SU-DHL-6 (cell line): ENCODE measurements at regions not wholly inside any gene's neighbourhood (a gene's known extent, or its start where the extent isn't known, plus 50 kb on each side); places are given as distances from the start of the nearest gene placed in this dataset.
"Not testable (repeated sequence)": the region's sequence is repeated elsewhere in the genome, so short reads cannot be mapped to it uniquely, and the experiment has no call there.

Source experiments
- EZH2phosphoT487 ChIP-seq: fragments of 200-600 bp; sonication (generic), shearing (Covaris generic); conservative IDR thresholded peaks from 2 replicates; pipeline ENCODE4 v1.6.1; 2018; ENCODE audit warnings: mild to moderate bottlenecking, antibody characterized with exemption, low read length, moderate library complexity, mixed read lengths
- TF ChIP-seq, protein P1 (sequence below): fragments of 200-600 bp; sonication (generic); IDR thresholded peaks from one replicate; pipeline ENCODE4 v1.5.1; 2017; ENCODE audit warnings: antibody characterized with exemption, mild to moderate bottlenecking, low read length, moderate library complexity; ENCODE audit not compliant: insufficient read depth, poor library complexity, severe bottlenecking

- TF ChIP-seq, protein P1, sequence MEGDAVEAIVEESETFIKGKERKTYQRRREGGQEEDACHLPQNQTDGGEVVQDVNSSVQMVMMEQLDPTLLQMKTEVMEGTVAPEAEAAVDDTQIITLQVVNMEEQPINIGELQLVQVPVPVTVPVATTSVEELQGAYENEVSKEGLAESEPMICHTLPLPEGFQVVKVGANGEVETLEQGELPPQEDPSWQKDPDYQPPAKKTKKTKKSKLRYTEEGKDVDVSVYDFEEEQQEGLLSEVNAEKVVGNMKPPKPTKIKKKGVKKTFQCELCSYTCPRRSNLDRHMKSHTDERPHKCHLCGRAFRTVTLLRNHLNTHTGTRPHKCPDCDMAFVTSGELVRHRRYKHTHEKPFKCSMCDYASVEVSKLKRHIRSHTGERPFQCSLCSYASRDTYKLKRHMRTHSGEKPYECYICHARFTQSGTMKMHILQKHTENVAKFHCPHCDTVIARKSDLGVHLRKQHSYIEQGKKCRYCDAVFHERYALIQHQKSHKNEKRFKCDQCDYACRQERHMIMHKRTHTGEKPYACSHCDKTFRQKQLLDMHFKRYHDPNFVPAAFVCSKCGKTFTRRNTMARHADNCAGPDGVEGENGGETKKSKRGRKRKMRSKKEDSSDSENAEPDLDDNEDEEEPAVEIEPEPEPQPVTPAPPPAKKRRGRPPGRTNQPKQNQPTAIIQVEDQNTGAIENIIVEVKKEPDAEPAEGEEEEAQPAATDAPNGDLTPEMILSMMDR, result not testable (repeated sequence)
- TF ChIP-seq EZH2phosphoT487, result not testable (repeated sequence)
Observed at GRCh38 chr2:87193336-87193735, 171.7 kb upstream of the PLGLB1 start.
